ENCODE measurements at regions not wholly inside any gene's neighbourhood (a gene's known extent, or its start where the extent isn't known, plus 50 kb on each side); places are given as distances from the start of the nearest gene placed in this dataset.
A peak's percentile ranks its signal among the peaks of the same experiment; 100 is the strongest.

- no peak overlapping the region for H3K27ac ChIP-seq
- peaks cover 0 to 5% (median 0%) of the 10 kb centered on the region in 4 donors for H3K4me1 ChIP-seq
- TF ChIP-seq, protein P1, sequence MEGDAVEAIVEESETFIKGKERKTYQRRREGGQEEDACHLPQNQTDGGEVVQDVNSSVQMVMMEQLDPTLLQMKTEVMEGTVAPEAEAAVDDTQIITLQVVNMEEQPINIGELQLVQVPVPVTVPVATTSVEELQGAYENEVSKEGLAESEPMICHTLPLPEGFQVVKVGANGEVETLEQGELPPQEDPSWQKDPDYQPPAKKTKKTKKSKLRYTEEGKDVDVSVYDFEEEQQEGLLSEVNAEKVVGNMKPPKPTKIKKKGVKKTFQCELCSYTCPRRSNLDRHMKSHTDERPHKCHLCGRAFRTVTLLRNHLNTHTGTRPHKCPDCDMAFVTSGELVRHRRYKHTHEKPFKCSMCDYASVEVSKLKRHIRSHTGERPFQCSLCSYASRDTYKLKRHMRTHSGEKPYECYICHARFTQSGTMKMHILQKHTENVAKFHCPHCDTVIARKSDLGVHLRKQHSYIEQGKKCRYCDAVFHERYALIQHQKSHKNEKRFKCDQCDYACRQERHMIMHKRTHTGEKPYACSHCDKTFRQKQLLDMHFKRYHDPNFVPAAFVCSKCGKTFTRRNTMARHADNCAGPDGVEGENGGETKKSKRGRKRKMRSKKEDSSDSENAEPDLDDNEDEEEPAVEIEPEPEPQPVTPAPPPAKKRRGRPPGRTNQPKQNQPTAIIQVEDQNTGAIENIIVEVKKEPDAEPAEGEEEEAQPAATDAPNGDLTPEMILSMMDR (IDR thresholded peaks at IDR 0.05): no peak
- H3K36me3 ChIP-seq: no peaks in the 10 kb centered on the region
- H3K27me3 ChIP-seq: no peaks in the 10 kb centered on the region
- H3K9me3 ChIP-seq: no peaks in the 10 kb centered on the region
- peak in 1 of 2 donors; percentile 31 for DNase-seq
- no peak overlapping the region for H3K4me3 ChIP-seq
- intact Hi-C loops (cut with DNase I; ENCODE audit: low total_unique reads): no loop called here
Measured at GRCh38 chr5:171676286-171676944, 109.2 kb upstream of the SMIM23 start.

GRCh38 chr5:171678646-171679045, 107.0 kb upstream of the SMIM23 start:
- TF ChIP-seq, protein P1 (IDR thresholded peaks at IDR 0.05): no peak
- no peak for DNase-seq
- H3K27me3 ChIP-seq: no peaks in the 10 kb centered on the region
- no peaks in the 10 kb centered on the region for H3K9me3 ChIP-seq
- no peak overlapping the region for H3K4me3 ChIP-seq
- intact Hi-C loops (cut with DNase I; ENCODE audit: low total_unique reads): no loop called here
- no peaks in the 10 kb centered on the region for H3K36me3 ChIP-seq
- H3K27ac ChIP-seq: no peak overlapping the region
- H3K4me1 ChIP-seq: peaks cover 0 to 9% (median 0%) of the 10 kb centered on the region in 4 donors

DNA sequence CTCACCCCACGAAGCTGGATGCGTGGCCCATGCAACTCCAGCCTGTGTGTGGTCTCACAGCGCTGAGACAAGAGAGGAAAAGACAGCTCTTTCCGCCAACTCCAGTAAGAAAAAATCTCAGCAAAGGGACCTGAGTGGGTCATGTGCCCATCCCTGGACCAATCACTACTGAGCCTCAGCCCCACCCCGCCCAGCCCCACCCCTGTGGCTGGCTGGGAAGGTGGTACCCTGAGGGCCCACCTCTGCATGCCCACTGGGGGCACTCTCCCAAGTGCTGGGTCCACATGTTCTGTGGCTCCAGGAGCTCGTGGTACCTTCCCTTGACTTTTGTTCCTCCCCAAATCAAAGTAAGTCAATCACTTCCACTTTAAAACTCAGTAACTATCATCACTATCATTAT, 105.1 kb upstream of the SMIM23 start:
- H3K4me1 ChIP-seq: peaks cover 0 to 9% (median 0%) of the 10 kb centered on the region in 4 donors
- H3K4me3 ChIP-seq: no peak overlapping the region
- H3K9me3 ChIP-seq: no peaks in the 10 kb centered on the region
- H3K27me3 ChIP-seq: no peaks in the 10 kb centered on the region
- no peak overlapping the region for H3K27ac ChIP-seq
- TF ChIP-seq, protein P1 (IDR thresholded peaks at IDR 0.05): no peak
- intact Hi-C loops (cut with DNase I; ENCODE audit: low total_unique reads): no loop called here
- DNase-seq: peak in 1 of 2 donors; percentile 2
- no peaks in the 10 kb centered on the region for H3K36me3 ChIP-seq

GRCh38 chr5:171681061-171681460, 104.6 kb upstream of the SMIM23 start:
- H3K36me3 ChIP-seq: no peaks in the 10 kb centered on the region
- peak in 1 of 2 donors; percentile 11 for DNase-seq
- TF ChIP-seq, protein P1 (IDR thresholded peaks at IDR 0.05): no peak
- no peaks in the 10 kb centered on the region for H3K9me3 ChIP-seq
- H3K4me3 ChIP-seq: no peak overlapping the region
- no peaks in the 10 kb centered on the region for H3K27me3 ChIP-seq
- no peak overlapping the region for H3K27ac ChIP-seq
- H3K4me1 ChIP-seq: peaks cover 0 to 9% (median 0%) of the 10 kb centered on the region in 4 donors
- intact Hi-C loops (cut with DNase I; ENCODE audit: low total_unique reads): no loop called here

DNA sequence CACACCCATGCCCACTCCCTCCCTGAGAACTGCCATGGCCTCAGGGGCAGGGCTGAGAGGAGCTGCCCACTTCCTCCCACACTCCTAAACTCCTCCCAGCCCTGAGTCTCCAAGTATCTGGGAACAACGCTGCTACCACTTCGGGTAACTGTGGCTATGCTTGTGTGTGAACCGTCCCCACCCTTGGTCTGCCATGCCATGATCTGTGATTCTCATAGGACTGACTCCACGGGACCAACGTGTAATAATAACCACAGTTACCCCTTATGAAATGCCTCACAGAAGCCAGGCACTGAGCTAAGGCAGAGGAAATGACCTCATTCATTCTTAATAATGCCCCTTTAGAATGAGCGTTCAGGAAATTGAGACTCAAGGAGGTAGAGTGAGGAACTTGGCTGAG, 103.9 kb upstream of the SMIM23 start:
- no peak overlapping the region for H3K27ac ChIP-seq

More for the DNA sequence above, 103.9 kb upstream of the SMIM23 start:
- intact Hi-C loops (cut with DNase I; ENCODE audit: low total_unique reads): no loop called here
- H3K4me3 ChIP-seq: no peak overlapping the region
- H3K4me1 ChIP-seq: peaks cover 0 to 9% (median 0%) of the 10 kb centered on the region in 4 donors
- no peaks in the 10 kb centered on the region for H3K9me3 ChIP-seq
- H3K27me3 ChIP-seq: no peaks in the 10 kb centered on the region
- H3K36me3 ChIP-seq: no peaks in the 10 kb centered on the region
- DNase-seq: peak in 1 of 2 donors; percentile 17
- TF ChIP-seq, protein P1 (IDR thresholded peaks at IDR 0.05): no peak

Data from tibial artery (tissue), 4 donors.